Thoracic aorta (tissue), 2 donors: ENCODE measurements at regions not wholly inside any gene's neighbourhood (a gene's known extent, or its start where the extent isn't known, plus 50 kb on each side); places are given as distances from the start of the nearest gene placed in this dataset.

ENCODE experiments used
- ATAC-seq: fragments of 150-250 bp; one replicate; pipeline ENCODE4 v1.8.0; 2017; ENCODE audit warnings: low read depth; ENCODE audit not compliant: insufficient number of reproducible peaks, low FRiP score
- DNase-seq: peaks from one replicate; pipeline ENCODE4 v3.0.0-alpha.2; 2020; ENCODE audit warnings: low spot score
- H3K27ac ChIP-seq, 2 donors: fragments of 200-600 bp; sonication (generic); 1 replicate in 1 of 2; 2 replicates in 1 of 2; pipeline ENCODE4 v1.5.1; 2016; ENCODE audit warnings: mild to moderate bottlenecking in 2 of 2, moderate library complexity in 2 of 2
- H3K27me3 ChIP-seq: fragments of 200-600 bp; sonication (generic); replicated peaks from 2 replicates; pipeline ENCODE4 v1.6.0; 2016; ENCODE audit warnings: mild to moderate bottlenecking; ENCODE audit not compliant: insufficient read depth
- H3K36me3 ChIP-seq: fragments of 200-600 bp; sonication (generic); one replicate; pipeline ENCODE4 v1.5.1; 2016
- H3K4me1 ChIP-seq, 2 donors: fragments of 200-600 bp; sonication (generic); 1 replicate in 1 of 2; 2 replicates in 1 of 2; pipeline versions ENCODE4 v1.5.1 to v1.6.0; 2016; ENCODE audit warnings: low read depth in 2 of 2, mild to moderate bottlenecking in 1 of 2; ENCODE audit not compliant: control insufficient read depth in 1 of 2
- H3K4me3 ChIP-seq: fragments of 200-600 bp; sonication (generic); 2 replicates; pipeline ENCODE4 v1.5.1; 2016; ENCODE audit warnings: mild to moderate bottlenecking
- H3K9me3 ChIP-seq: fragments of 200-600 bp; sonication (generic); 2 replicates; pipeline ENCODE4 v1.5.1; 2016
- TF ChIP-seq, protein P1 (sequence below): fragments of 200-600 bp; sonication (generic); IDR thresholded peaks from one replicate; pipeline ENCODE4 v1.5.1; 2019; ENCODE audit warnings: antibody characterized with exemption

DNA sequence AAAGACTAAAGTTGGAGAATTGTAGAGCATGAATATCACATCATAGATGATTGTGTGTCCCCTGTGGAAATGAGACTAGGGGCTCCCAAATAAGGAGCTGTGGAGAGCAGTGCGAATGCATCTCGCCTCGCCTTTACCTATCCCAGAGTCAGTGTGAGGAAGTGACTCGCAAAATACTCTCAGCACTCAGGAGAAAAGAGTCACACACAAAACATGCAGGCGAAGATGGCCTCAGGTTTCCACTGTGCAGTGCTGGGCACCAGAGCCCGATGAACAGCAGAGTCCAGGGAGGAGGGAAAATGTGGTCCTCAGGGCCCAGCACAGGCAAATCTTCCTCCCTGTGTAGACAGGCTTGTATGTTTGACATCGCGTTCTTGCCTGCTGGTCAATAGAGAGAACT is 126.5 kb upstream of the AFDN start:
- no peak overlapping the region for H3K27ac ChIP-seq
- DNase-seq, result no peak
- ATAC-seq, result no peak

DNA sequence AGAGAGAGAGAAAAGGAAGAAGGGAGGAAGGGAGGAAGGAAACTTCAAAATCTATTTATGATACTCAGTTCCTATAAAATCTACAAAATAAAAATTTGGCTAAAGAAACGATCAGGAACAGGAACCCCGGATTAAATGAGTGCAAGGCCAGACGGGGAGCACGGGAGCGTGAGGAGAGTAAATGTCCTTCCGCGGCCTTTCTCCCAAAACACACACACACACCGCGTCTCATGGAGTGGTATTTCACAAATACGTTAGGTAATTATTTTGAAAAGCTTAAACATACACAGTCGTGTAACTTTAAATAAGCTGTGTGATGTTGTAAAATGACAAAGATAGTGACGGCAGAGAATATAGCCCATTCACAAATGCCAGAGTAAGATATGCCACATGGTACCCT is 125.7 kb upstream of the AFDN start:
- TF ChIP-seq, protein P1, sequence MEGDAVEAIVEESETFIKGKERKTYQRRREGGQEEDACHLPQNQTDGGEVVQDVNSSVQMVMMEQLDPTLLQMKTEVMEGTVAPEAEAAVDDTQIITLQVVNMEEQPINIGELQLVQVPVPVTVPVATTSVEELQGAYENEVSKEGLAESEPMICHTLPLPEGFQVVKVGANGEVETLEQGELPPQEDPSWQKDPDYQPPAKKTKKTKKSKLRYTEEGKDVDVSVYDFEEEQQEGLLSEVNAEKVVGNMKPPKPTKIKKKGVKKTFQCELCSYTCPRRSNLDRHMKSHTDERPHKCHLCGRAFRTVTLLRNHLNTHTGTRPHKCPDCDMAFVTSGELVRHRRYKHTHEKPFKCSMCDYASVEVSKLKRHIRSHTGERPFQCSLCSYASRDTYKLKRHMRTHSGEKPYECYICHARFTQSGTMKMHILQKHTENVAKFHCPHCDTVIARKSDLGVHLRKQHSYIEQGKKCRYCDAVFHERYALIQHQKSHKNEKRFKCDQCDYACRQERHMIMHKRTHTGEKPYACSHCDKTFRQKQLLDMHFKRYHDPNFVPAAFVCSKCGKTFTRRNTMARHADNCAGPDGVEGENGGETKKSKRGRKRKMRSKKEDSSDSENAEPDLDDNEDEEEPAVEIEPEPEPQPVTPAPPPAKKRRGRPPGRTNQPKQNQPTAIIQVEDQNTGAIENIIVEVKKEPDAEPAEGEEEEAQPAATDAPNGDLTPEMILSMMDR, result no peak
- DNase-seq, result no peak

More for the DNA sequence above, 126.5 kb upstream of the AFDN start:
- Histone ChIP-seq H3K4me3 (no peak overlapping the region), H3K4me1 (peaks cover 0 to 5% of the 10 kb centered on the region in 2 donors), H3K27me3 (no peaks in the 10 kb centered on the region), H3K36me3 (no peaks in the 10 kb centered on the region), H3K9me3 (no peaks in the 10 kb centered on the region)
- TF ChIP-seq, protein P1, result no peak

DNA sequence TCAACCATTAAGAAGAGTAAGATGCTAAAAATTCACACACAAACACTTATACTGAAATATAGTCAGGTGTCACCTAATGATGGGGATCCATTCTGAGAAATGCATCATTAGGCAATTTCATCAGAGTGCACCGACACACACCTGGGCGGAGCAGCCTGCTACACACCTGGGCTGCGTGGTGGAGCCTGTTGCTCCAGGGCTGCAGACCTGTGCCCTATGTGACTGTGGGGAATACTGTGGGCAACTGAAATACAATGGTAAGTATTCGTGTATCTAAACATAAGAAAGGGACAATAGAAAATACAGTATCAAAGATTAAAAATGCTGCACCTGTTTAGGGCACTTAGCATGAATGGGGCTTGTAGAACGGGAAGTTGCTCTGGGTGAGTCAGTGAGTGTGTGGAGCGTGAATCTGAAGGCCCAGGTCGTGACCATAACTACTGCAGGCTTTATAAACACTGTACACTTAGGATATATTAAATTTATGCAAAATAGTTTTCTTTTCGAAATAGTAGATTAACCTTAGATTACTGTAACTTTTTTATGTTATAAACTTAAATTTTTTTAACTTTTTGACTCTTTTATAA is 124.4 kb upstream of the AFDN start:
- H3K36me3 ChIP-seq, result no peaks in the 10 kb centered on the region
- H3K27me3 ChIP-seq, result no peaks in the 10 kb centered on the region
- no peak for ATAC-seq
- H3K27ac ChIP-seq, result no peak overlapping the region
- DNase-seq, result no peak
- no peaks in the 10 kb centered on the region for H3K9me3 ChIP-seq
- no peak overlapping the region for H3K4me3 ChIP-seq
- TF ChIP-seq, protein P1, result no peak
- peaks cover 0 to 5% of the 10 kb centered on the region in 2 donors for H3K4me1 ChIP-seq

More for the DNA sequence above, 125.7 kb upstream of the AFDN start:
- Histone ChIP-seq H3K9me3 (no peaks in the 10 kb centered on the region), H3K4me3 (no peak overlapping the region), H3K36me3 (no peaks in the 10 kb centered on the region), H3K27ac (no peak overlapping the region), H3K27me3 (no peaks in the 10 kb centered on the region), H3K4me1 (peaks cover 0 to 5% of the 10 kb centered on the region in 2 donors)
- ATAC-seq, result no peak

DNA sequence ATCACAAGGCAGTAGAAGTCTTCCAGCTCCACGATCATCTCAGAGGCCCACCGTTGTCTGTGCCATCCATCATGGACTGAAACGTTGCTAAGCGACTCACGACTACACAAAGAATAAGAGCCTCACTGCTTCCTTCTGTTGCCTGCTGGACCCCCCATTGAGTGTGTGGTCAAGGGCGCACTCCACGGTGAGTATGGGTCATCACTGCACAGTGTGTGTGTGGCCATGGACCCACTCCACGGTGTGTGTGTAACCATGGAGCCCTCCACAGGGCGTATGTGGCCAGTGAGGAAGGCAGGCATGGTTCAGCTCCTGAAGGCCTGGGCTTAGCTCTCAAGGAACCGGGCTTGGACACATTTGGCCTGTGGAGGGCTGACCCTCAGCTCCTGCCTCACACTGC is 123.4 kb upstream of the AFDN start:
- no peak for ATAC-seq
- Histone ChIP-seq H3K36me3 (no peaks in the 10 kb centered on the region), H3K27me3 (no peaks in the 10 kb centered on the region), H3K27ac (no peak overlapping the region), H3K4me1 (peaks cover 0 to 5% of the 10 kb centered on the region in 2 donors), H3K4me3 (no peak overlapping the region), H3K9me3 (no peaks in the 10 kb centered on the region)
- TF ChIP-seq, protein P1, result no peak
- DNase-seq, result no peak

DNA sequence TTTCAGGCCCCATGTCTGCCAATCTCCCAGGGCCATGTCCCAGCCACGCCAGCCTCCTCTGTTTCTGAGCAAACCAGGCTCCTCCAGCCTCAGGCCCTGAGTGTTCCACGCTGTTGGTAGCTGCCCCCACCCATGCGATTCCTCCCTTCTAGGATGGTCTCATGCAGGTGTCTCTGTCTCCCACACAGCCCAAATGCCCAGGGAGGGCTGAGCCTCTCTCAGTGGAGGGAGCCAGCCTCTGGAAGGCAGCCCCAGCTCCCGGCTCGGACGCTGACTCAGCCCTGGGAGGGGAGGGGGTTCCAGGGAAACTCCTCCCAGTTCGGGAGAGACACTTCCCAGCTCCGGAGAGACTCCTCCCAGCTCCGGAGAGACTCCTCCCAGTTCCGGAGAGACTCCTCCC is 122.9 kb upstream of the AFDN start:
- no peak for DNase-seq
- H3K4me3 ChIP-seq, result no peak overlapping the region
- no peaks in the 10 kb centered on the region for H3K9me3 ChIP-seq
- ATAC-seq, result no peak
- no peak overlapping the region for H3K27ac ChIP-seq
- TF ChIP-seq, protein P1, result no peak
- peaks cover 0 to 5% of the 10 kb centered on the region in 2 donors for H3K4me1 ChIP-seq
- no peaks in the 10 kb centered on the region for H3K36me3 ChIP-seq
- H3K27me3 ChIP-seq, result no peaks in the 10 kb centered on the region
